Thyroid gland (tissue), 4 donors: ENCODE measurements at regions not wholly inside any gene's neighbourhood (a gene's known extent, or its start where the extent isn't known, plus 50 kb on each side); places are given as distances from the start of the nearest gene placed in this dataset.

Experiments used
- DNase-seq, 2 donors: peaks; one replicate each; pipeline ENCODE4 v3.0.0-alpha.2; 2019
- H3K27ac ChIP-seq, 3 donors: fragments of 200-600 bp; sonication (generic); 1 replicate in 2 of 3; 2 replicates in 1 of 3; pipeline ENCODE4 v1.5.1; 2016 to 2019; ENCODE audit warnings: mild to moderate bottlenecking in 1 of 3, moderate library complexity in 1 of 3
- H3K27me3 ChIP-seq: fragments of 200-600 bp; sonication (generic); one replicate; pipeline ENCODE4 v1.5.1; 2019
- H3K36me3 ChIP-seq, 2 donors: fragments of 200-600 bp; sonication (generic); one replicate each; pipeline ENCODE4 v1.5.1; 2016 to 2019
- H3K4me1 ChIP-seq, 2 donors: fragments of 200-600 bp; sonication (generic); one replicate each; pipeline ENCODE4 v1.5.1; 2017 to 2019
- H3K4me3 ChIP-seq, 3 donors: fragments of 200-600 bp; sonication (generic); replicated peaks in 1 of 3; 1 replicate in 2 of 3; 2 replicates in 1 of 3; pipeline ENCODE4 v1.5.1; 2016; ENCODE audit warnings: mild to moderate bottlenecking in 1 of 3
- H3K9me3 ChIP-seq: fragments of 200-600 bp; sonication (generic); one replicate; pipeline ENCODE4 v1.5.1; 2017
- CTCF ChIP-seq, 6 experiments: fragments of 200-600 bp in 3 of 6; fragments of 450-650 bp in 3 of 6; sonication (generic) in 3 of 6; IDR thresholded peaks; one replicate each; pipeline ENCODE4 v1.5.1; 2016 to 2019; ENCODE audit warnings: antibody characterized with exemption in 6 of 6, mild to moderate bottlenecking in 2 of 6, inconsistent platforms in 1 of 6, moderate library complexity in 1 of 6
- POLR2A ChIP-seq, 2 donors: fragments of 450-650 bp; IDR thresholded peaks; one replicate each; pipeline ENCODE4 v1.6.1; 2017; ENCODE audit warnings: antibody characterized with exemption in 2 of 2, mild to moderate bottlenecking in 2 of 2, moderate library complexity in 1 of 2
- WGBS, 2 donors: methylation state at CpG; one replicate each; pipeline ENCODE4 v1.1.5; 2017; 5-methylcytosine and 5-hydroxymethylcytosine counted together
- intact Hi-C: fragments of 100-400 bp; cut with DNase I; formaldehyde crosslinking; loops from one replicate; pipeline ENCODE4 v1.15.1; 2023

DNA sequence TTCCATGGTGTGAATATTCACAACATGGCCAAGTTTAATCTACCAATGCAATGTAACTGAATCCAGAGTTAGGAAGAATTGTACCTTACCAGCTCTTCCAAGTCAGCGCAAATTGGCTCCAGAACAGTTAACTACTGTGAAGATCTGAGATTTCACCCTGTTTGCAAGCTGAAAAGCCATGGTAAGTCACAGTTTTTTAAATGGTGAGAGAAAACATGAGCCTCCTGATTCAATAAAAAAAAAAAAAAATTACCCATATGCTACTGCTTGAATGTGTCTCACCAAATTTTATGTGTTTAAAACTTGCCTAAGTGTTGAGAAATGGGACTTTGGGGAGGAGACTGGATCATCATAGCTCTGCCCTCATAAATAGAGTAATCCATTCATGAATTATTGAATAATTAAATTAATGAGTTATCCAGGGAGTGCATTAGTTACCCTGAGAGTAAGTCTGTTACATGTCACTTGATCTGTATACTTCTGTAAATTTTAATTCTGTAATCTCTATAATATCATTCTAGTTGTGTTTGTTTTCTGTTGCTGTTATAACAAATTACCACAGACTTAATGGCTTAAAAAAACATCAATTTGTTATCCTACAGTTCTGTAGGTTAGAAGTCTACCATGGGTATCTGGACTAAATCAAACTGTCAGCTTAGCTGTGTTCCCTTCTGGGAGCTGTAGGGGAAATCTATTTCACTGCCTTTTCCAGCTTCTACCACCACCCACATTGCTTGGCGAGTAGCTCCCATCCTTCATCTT lies 1355.9 kb downstream of the GRIK2 start:
- no peak overlapping the region for H3K27ac ChIP-seq
- 69 to 84% methylated on average over 2 of the region's 2 CpGs for WGBS, 2 donors
- no peaks in the 10 kb centered on the region for H3K9me3 ChIP-seq
- H3K36me3 ChIP-seq = no peaks in the 10 kb centered on the region
- no peak overlapping the region for H3K4me3 ChIP-seq
- intact Hi-C loops = no loop called here
- H3K4me1 ChIP-seq = no peaks in the 10 kb centered on the region
- no peaks in the 10 kb centered on the region for H3K27me3 ChIP-seq
- DNase-seq = no peak
- no peak for TF ChIP-seq CTCF (IDR thresholded peaks at IDR 0.05)
- TF ChIP-seq POLR2A (IDR thresholded peaks at IDR 0.05) = no peak

DNA sequence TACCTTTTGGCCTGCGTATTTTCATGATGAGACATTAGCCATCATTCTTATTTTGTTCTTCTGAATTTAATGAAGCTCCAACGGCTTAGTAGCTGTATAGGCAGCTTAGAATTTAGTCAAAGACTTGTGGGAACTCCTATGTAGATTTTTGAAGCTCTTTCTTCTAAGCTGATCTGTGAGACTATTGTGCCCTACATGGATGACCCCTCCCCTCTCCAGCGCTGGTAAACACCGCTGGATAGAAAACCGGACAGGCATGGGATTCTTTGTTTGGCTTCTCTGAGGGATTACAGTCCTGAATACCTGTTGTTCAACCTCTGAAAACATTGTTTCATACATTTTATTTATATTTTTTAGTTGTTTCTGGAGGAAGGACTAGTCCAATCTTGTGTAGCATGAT lies 1353.4 kb downstream of the GRIK2 start:
- intact Hi-C loops = no loop called here
- no peak overlapping the region for H3K27ac ChIP-seq
- H3K9me3 ChIP-seq = no peaks in the 10 kb centered on the region
- WGBS, 2 donors = 83 to 89% methylated on average over 5 of the region's 5 CpGs
- no peaks in the 10 kb centered on the region for H3K4me1 ChIP-seq
- no peak for DNase-seq
- no peak overlapping the region for H3K4me3 ChIP-seq
- H3K27me3 ChIP-seq = no peaks in the 10 kb centered on the region
- no peaks in the 10 kb centered on the region for H3K36me3 ChIP-seq
- no peak for TF ChIP-seq CTCF (IDR thresholded peaks at IDR 0.05)
- no peak for TF ChIP-seq POLR2A (IDR thresholded peaks at IDR 0.05)

GRCh38 chr6:102742754-102743356 lies 1349.3 kb downstream of the GRIK2 start:
- Histone ChIP-seq H3K4me3 (no peak overlapping the region), H3K27ac (no peak overlapping the region), H3K4me1 (no peaks in the 10 kb centered on the region), H3K27me3 (no peaks in the 10 kb centered on the region), H3K36me3 (no peaks in the 10 kb centered on the region), H3K9me3 (no peaks in the 10 kb centered on the region)
- no peak for DNase-seq
- intact Hi-C loops = no loop called here
- TF ChIP-seq CTCF (IDR thresholded peaks at IDR 0.05) (no peak), POLR2A (IDR thresholded peaks at IDR 0.05) (no peak)
- WGBS, 2 donors = 62 to 71% methylated on average over 7 of the region's 7 CpGs

GRCh38 chr6:102742028-102742427 lies 1348.5 kb downstream of the GRIK2 start:
- Histone ChIP-seq H3K27ac (no peak overlapping the region), H3K4me3 (no peak overlapping the region), H3K9me3 (no peaks in the 10 kb centered on the region), H3K4me1 (no peaks in the 10 kb centered on the region), H3K27me3 (no peaks in the 10 kb centered on the region), H3K36me3 (no peaks in the 10 kb centered on the region)
- TF ChIP-seq CTCF (IDR thresholded peaks at IDR 0.05) (no peak), POLR2A (IDR thresholded peaks at IDR 0.05) (no peak)
- intact Hi-C loops = no loop called here
- no peak for DNase-seq
- 42 to 48% methylated on average over 4 of the region's 4 CpGs for WGBS, 2 donors

DNA sequence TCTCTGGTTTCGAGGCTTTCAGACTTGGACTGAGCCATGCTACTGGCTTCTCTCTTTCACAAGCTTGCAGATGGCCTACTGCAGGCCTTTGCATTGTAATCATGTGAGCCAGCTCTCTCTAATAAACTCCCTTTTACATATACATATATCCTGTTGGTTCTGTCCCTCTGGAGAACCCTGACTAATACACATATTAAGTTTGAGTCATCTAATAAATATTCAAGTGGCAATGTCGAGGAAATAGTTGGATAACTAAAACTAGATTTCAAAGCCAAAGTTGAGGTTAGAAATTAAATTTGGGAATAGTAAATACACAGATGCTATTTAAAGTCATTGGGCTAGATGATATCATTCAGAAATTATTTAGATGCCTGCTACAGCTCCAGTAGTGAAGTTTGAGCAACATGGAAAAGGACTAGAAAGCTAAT lies 1343.4 kb downstream of the GRIK2 start:
- no peak for DNase-seq
- intact Hi-C loops = no loop called here
- Histone ChIP-seq H3K4me1 (no peaks in the 10 kb centered on the region), H3K27me3 (no peaks in the 10 kb centered on the region), H3K27ac (no peak overlapping the region), H3K4me3 (no peak overlapping the region), H3K36me3 (no peaks in the 10 kb centered on the region), H3K9me3 (no peaks in the 10 kb centered on the region)
- WGBS, 2 donors = 77 to 83% methylated on average over 2 of the region's 2 CpGs
- TF ChIP-seq POLR2A (IDR thresholded peaks at IDR 0.05) = no peak
- no peak for TF ChIP-seq CTCF (IDR thresholded peaks at IDR 0.05)
